Stimulated activated CD4-positive, alpha-beta T cell treated with anti-CD3 and anti-CD28 coated beads, Interleukin-1b, Interleukin-23, amount 100 ng/mL, for 4 hours (primary cell): ENCODE measurements at regions not wholly inside any gene's neighbourhood (a gene's known extent, or its start where the extent isn't known, plus 50 kb on each side); places are given as distances from the start of the nearest gene placed in this dataset.
"Not testable (repeated sequence)": the region's sequence is repeated elsewhere in the genome, so short reads cannot be mapped to it uniquely, and the experiment has no call there.

ENCODE experiments used
- DNase-seq, 2 donors: peaks; one replicate each; pipeline ENCODE4 v3.0.0-alpha.2; 2020; ENCODE audit warnings: low read depth in 2 of 2

DNA sequence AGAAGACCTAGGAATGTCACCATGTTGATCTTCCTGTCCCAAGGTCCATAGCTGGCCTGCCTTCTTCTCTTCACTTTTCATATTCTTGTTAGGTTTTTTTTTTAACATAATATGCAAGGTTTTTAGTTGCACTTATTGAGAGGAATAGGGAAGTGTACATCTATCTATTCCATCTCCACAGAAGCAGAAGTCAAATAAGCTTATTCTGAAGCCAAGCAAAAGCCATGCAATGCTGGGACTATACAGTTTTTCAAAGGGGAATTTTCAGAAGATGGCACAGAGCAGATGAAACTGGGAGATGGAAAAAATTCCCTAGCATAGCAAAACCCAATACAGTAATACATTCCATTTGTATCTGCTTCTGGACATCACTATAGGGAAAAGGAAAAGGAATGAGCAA lies 447.6 kb downstream of the GADD45G start:
- DNase-seq, result no peak

DNA sequence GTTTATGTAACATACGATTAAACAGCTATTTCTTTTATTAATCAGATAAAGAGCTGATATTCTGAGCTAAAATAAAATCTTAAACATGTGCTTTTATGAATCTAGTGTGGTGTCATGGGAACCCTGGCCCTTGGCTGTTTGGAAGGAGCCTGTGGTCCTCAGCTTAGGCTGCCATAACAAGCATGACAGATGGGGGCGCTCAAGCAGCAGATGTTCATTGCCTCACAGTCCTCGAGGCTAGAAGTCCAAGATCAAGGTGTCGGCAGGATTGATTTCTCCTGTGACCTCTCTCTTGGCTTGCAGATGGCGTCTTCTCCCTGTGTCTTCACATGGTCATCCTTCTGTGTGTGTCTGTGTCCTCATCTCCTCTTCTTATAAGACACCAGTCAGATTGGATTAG lies 448.2 kb downstream of the GADD45G start:
- DNase-seq, result no peak

DNA sequence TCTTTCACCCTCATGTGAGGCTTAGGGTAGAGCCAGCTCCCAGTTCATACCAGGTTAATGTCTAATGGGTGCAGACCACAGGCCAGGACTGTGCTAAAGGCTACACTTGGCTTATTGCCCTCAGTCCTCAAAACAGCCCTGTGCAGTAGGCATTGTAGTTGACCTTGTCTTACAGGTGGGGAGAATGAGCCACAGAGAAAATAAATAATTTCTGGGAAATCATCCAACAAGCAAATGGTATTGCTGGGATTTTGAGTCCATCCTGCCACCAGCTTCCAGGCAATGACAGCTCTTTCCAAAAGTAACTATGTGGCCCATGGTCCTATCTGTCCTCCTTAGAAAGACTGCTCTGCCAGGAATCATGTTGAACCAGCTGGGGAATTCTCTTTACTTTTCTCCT lies 450.0 kb downstream of the GADD45G start:
- no peak for DNase-seq

DNA sequence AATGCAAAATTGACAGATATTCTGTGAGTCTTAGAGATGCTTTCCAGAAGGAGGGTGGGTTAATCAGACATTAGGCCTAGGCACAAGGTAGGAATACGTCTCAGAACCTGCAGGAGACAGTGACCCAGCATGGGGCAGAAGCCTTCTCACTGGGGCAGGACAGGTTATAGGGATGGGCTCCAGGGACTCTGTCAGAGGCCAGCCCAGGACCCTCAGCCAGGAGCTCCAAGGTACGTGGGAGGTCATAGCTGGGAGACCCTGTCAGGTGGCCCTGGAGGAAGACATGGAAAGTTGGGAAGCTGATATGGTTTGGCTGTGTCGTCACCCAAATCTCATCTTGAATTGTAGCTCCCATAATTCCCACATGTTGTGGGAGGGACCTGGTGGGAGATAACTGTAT lies 450.4 kb downstream of the GADD45G start:
- DNase-seq, result no peak

DNA sequence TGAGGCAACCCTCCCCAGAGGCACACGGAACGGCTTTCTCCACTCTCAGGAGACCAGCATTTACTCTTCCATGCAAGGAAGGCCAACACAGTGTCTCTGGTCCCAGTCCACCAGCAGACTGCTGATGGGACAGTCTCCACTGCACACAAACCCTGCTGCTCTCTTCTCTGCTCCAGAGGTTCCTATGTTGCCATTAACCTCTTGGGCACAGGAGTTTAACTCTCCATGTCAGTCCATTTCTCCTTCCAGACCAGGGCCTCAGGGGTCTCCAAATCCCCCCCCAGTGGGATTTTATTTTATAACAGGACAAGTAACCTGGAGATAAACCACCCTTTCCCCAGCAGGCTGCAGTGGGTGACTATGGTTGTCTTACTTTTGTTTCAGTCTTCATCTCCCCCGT lies 452.5 kb downstream of the GADD45G start:
- no peak for DNase-seq

DNA sequence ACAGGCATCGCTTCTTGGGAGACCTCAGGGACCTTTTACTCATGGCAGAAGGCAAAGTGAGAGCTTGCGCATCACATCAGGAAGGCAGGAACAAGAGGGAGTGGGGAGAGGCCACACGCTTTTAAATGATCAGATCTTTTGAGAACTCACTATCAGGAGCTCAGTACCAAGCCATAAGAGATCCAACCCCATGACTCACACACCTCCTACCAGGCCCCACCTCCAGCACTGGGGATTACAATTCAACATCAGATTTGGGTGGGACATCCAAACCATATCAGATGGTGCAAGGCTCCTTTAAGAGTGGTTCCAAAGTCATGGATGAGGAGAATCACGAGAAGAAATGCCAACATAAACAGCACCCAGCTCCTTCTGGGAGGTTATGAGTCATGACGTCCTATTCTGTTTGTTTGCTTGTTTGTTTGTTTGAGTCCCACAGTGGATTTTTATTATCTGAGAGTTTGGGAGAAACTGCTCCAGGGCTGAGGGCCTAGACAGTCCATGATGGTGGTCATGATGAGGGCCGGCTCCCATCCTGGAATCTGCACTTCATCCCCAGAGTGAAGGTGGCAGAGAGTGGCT lies 453.5 kb downstream of the GADD45G start:
- DNase-seq, result no peak

DNA sequence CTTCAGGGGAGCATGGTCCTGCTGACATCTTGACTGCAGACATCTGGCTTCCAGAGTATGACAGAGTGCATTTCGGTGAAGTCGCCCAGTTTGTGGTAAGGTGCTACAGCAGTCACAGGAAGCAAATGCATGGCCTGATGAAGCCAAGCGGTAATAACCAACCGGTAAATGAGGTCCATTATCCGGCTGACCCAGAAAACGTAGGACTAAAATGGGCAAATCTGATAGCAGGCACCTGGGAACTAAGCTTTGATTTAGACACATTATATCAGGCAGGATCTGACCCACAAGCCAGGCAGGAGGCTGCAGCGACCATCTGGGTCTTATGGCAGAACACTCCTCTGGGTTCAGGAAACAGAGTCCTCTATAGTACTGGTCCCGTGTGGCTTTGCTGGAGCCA lies 454.6 kb downstream of the GADD45G start:
- DNase-seq, result no peak

DNA sequence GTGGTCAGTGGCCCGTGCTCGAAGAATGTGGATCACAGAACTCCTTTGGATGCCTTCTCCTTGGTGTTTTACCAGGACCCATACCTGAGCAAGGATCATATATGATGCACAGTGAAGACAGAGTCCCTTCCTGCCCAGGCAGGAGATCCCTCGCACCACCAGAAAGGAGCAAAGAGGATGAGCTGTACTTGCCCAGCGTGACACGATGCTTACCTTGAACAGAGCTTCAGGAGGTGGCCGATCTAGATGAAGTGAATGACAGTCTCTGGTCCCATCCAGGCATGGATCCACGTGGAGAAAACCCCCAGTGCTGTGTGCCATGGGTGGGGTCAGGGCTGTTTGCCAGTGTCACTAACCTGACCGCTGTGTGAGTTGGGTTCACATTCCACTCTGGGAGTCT lies 455.4 kb downstream of the GADD45G start:
- no peak for DNase-seq

DNA sequence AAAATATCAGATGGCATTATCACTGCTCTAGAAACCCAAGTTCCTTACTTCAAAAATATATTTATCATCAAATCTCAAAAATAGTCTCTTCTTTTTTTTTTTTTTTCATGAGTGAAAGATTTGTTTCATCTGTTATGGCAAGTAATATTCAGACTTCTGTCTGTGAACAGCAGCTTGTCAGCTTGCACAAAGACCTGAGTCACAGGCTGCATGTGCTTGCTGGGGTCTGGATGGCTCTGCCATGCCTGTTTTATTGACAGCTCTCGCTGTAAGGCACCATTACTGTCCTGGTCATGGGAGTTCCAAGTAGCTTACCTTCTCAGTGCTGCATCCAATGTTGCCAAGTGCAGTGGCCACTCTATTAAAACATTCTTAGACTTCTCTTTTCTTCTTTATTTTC lies 456.4 kb downstream of the GADD45G start:
- no peak for DNase-seq

DNA sequence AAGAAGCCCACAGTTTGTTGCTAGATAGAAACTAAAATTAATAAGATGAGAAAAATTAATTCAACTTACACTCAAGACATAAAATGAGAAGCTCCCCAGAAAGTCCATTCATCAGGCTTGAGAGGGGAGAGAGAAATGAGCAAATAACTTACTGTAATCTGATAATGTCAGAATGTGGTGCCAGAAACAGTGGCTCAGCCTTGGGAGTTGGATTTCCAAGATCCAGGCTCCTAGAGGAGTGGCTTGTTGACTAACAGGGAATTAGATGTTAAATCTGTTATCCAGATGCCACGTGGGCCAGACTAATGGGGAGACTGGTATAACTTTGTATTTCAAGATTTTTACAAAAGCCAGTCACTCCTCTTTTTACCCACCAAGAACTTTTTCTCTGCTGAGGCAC lies 458.2 kb downstream of the GADD45G start:
- DNase-seq, result no peak

DNA sequence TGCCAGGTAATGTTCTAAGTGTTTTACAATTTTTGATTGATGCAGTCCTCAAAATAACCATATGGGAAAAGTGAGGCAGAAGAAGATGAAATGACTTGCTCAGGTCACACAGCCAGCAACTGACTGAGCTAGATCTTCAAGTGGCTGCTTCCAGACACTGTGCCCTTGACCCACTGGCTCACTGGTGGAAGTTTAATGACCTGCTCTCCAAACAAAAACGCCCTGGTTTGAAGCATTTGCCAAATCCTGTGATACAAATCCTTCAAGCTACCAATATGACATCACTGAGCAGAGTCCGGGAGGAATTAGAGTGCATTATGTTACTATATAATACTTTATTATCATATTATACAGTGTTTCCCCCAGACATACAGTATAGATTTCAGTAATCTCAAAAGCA lies 459.4 kb downstream of the GADD45G start:
- no peak for DNase-seq

DNA sequence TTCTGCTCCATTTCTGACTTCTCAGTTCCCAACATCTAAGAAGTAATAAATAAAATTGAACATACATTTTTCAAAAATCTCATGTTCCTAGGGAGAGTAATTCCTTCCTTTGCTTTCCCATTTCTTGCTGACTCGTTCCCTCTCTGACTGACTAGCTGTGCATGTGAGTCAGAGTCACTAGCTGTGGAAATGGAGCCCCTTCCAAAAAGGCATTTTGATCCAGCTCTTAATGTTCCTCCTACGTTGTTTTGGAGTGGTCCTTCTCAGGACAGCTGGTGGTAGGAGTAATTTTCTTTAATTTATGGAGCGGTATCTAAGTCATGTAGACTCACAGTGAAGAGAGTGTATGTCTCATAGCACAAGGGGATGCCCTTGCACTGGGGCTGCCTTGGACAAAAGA lies 460.2 kb downstream of the GADD45G start:
- DNase-seq, result no peak

DNA sequence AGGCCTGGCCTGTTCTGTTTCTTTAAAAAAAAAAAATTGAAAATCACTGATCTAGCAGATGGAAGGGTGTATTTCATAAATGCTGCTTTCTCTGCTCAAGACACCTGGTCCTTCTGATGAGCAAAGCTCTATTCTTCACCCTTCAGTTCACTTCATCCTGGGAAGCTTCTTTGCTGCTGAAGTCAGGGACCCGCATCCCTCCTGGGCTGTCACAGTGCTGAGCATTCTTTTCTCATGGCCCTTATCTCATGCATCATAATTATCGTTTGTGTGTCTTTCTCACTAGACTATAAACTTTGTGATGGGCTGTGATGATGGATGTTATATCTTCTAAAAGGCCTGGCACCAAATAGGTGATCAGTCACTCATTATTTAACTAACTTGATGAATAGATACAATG lies 461.0 kb downstream of the GADD45G start:
- DNase-seq, result no peak

DNA sequence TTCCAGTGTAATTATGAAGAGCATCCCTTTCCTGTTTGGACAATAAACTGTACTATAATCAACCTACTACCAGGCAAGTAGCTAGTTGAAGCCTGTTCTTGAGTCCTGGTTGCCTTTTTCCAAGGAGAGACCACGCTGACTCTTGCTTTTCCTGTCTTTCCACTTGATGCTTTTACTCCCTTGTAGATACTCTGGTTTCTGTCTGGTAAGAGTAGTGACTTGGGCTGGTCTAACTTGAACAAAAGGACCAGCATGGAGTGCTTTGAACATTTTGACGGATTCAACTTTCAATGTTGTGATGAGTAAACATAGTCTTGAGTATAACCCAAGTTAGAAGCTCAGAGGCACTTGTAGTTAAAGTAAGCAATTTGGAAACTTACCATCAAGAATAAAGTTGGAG lies 464.3 kb downstream of the GADD45G start:
- DNase-seq, result no peak

DNA sequence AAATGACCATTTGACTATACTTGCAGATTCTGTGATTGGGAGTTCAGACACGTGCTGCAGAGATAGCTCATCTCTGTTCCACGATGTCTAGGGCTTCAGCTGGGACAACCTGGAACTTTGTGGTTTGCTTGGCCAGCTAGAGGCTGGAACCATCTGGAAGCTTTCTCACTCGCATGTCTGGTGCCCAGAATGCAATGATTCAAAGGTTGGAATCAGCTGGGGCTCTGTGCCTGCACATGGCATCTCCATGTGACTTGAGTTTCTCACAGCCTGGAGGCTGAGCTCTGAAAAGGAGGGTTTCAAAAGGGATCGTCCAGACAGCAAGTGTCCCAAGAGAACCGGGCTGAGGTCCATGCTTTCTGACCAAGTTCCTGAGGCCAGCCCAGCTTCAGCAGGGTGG lies 465.2 kb downstream of the GADD45G start:
- no peak for DNase-seq

DNA sequence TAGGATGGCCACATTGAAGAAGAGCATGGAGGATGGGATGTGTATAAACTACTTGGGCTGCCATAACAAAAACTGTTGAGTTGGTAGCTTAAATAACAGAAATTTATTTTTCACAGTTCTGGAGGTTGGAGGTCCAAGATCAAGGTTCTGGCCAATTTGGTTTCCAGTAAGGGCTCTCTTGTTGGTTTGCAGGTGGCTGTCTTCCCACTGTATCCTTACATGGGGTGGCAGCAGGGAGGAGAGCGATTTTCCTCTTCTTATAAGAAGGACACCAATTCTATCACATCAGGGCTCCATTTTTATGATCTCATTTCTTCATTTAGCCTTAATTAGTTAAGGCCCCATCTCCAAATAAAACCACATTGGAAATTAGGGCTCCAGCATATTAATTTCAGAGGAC lies 465.7 kb downstream of the GADD45G start:
- DNase-seq, result no peak

DNA sequence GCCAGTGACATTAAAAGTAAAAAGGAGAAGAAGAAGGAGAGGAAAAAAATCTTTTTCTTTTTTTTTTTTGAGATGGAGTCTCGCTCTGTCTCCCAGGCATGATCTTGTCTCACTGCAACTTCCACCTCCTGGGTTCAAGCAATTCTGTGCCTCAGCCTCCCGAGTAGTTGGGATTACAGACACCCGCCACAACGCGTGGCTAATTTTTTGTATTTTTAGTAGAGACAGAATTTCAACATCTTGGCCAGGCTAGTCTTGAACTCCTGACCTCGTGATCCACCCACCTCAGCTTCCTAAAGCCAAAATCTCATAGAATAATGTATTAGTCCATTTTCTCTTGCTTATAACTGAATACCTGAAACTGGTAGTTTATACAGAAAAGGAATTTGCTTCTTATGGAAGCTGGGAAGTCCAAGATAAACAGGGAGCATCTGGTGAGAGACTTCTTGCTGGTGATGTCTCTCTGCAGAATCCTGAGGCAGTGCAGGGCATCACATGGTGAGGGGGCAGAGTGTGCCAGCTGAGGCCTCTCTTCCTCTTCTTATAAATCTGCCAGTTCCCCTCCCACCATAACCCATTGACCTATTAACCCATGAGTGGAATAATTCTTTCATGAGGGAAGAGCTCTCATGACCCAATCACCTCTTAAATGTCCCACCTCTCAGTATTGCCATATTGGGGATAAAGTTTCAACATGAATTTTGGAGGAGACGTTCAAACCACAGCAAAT lies 466.3 kb downstream of the GADD45G start:
- no peak for DNase-seq

DNA sequence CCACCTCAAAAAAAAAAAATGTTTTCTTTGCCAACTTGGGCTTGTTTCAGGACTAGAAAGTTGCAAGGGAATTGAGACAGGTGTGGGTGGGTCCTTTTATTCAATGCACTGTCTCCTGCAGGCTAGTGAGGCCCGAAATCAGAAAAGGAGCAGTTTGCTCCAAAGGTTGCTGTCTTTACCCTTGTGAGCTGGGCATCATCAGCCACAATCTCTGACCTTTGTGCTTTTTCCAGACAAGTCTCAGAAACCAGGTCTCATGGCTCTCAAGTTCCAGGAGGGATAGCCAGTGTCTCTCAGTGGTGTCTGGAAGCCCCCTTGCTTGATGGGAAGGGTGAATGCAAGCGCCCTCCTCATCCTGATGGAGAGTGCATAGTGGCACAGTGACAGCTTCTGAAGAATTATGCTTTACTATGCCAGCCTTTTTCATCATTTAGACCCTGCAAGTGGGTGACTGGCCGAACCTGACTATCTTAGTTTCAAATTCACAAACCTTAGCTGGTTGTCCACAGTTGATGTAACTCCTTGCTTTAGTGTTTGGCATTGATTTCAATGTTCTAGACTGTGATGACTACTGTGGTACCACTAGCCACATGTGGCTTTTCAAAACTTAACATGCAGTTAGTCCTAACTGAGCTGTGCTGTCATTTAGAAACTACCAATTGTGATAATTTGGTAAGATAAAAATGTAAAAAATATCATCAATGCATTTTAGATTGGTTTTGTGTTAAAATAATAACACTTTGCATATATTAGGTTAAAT lies 468.6 kb downstream of the GADD45G start:
- DNase-seq, result no peak

DNA sequence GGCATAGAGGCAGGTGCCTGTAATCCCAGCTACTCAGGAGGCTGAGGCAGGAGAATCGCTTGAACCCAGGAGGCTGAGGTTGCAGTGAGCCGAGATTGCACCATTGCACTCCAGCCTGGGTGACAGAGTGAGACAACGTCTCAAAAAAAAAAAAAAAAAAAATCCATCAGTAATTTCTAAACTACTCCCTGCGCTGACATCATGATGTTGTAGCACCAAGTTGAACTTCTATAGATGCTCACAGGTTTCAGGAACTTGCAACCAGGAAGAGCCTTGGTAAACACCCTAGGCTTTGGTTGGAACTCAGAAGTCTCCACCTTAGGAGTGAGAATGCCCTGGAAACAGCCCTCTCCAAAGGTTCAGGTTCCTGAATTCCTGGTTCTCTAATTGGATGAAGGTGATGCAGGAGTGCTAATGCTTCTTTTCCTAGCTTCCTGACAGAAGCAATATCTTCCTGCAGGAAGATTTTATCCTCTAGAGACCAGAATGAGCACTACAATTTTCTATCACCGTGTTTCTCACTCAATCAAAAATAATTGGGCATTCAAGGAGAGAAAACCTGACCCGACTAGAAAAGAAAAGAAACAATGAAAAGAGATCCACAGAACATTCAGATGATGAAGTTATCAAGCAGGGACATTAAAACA lies 469.6 kb downstream of the GADD45G start:
- DNase-seq, result no peak

DNA sequence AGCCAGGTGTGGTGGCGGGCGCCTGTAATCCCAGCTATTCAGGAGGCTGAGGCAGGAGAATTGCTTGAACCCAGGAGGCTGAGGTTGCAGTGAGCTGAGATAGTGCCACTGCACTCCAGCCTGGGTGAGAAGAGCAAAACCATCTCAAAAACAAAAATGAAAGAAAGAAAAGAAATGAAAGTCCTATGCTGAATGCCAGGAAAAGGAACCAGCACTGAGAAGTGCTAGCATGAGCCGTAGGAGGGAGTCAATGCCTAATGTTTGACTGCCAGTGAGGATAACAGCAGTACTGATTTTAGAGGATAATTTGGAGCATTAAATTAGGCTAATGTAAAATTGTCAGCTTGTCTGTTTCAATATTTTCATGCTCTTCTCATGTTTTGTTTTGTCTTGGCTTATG lies 472.8 kb downstream of the GADD45G start:
- not testable (repeated sequence) for DNase-seq

DNA sequence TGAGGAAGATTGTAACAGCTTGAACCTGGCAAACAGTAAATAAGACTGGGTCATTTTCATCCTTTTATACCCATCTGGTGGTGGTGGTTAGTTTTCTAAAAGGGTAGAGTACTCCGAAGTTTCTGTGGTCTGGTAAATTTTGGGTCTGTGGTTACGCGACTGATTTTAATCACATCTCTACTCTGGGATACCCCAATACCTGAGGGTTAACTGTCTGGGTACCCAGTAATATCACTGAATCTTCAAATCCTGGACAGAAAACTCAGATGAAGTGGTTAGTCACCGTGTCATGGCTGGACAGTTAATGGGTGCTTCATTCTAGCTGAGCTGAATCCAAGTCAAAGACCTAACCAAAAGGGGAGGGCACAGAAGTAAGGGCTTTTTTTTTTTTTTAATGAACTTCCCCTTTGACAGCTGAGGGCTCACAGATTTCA lies 474.2 kb downstream of the GADD45G start:
- no peak for DNase-seq

DNA sequence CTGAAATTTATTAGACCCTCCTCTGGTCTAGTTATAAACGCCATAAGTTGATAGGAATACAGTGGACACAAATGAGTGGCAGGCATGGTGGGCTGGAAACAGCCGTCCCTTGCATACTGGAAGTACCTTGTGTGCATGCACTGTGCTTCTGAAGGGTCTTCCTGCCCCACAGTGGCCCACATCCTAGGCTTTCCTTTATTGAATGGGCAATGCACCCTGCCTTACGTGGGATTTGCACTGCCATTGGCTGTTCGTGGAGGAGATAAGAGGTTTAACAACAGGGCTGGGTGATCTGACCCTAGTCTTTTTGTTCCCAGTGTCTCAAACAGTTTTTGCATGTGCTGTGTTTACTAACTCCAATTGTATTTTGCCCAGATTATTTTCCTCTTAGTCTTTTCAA lies 480.8 kb downstream of the GADD45G start:
- no peak for DNase-seq

DNA sequence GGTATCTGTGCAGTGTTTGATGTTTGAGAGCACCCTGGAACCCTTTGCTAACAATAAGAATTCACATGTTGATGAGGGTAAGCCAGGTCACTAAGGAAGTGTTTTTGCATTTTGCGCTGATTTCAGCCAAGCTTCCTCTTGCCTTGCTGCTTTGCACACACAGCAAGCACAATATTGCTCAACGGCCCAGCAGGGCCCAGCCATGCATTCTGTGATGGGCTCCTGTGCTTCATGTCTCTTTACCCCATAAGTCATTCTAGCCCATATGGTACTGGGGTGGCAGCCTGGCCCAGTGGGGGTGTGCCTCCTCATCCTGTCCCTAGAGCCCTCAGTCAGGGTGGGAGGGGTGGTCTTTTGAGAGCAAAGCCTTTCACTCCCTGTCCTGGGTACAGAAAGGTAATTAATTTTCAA lies 481.3 kb downstream of the GADD45G start:
- DNase-seq, result no peak
